K562 (cell line): ENCODE measurements at regions not wholly inside any gene's neighbourhood (a gene's known extent, or its start where the extent isn't known, plus 50 kb on each side); places are given as distances from the start of the nearest gene placed in this dataset.

ENCODE experiments used
- DIDO1 ChIP-seq: fragments of 450-650 bp; IDR thresholded peaks from 2 replicates; pipeline ENCODE4 v1.6.1; 2016; ENCODE audit warnings: low read depth, missing biosample characterization, missing genetic modification characterization
- ESRRA ChIP-seq: fragments of 450-650 bp; IDR thresholded peaks from 2 replicates; pipeline ENCODE4 v1.6.1; 2014; ENCODE audit warnings: low read depth, mild to moderate bottlenecking, moderate library complexity, borderline replicate concordance
- FOXA1 ChIP-seq: fragments of 450-650 bp; IDR thresholded peaks from 2 replicates; pipeline ENCODE4 v1.6.1; 2016; ENCODE audit warnings: mild to moderate bottlenecking, borderline replicate concordance
- POLR2A ChIP-seq: fragments of 450-650 bp; conservative IDR thresholded peaks from 2 replicates; pipeline ENCODE4 v1.6.1; 2016
- RAD21 ChIP-seq, 2 experiments: fragments of 250-450 bp in 1 of 2; fragments of 450-650 bp in 1 of 2; sonication (Bioruptor Pico) in 1 of 2; formaldehyde crosslinking in 1 of 2; IDR thresholded peaks in 1 of 2; conservative IDR thresholded peaks in 1 of 2; 2 replicates each; pipeline versions ENCODE4 v1.4.0 to v1.8.0; 2020 to 2022; ENCODE audit warnings: mild to moderate bottlenecking in 2 of 2, moderate library complexity in 1 of 2
- ZC3H4 ChIP-seq: sonication (generic); formaldehyde crosslinking; IDR thresholded peaks from 2 replicates; pipeline ENCODE4 v1.9.0; 2021; ENCODE audit warnings: missing genetic modification reagents, borderline replicate concordance
- ZNF589 ChIP-seq: fragments of 200-800 bp; sonication (Bioruptor generic); IDR thresholded peaks from 2 replicates; pipeline ENCODE4 v1.6.1; 2016; ENCODE audit warnings: low read depth, missing genetic modification characterization, missing compliant biosample characterization
- TF ChIP-seq, protein P1 (sequence below): sonication (generic); formaldehyde crosslinking; IDR thresholded peaks from 2 replicates; pipeline ENCODE4 v1.8.0; 2022; ENCODE audit warnings: missing genetic modification reagents, mild to moderate bottlenecking, moderate library complexity, borderline replicate concordance
- TF ChIP-seq, protein P2 (sequence below): fragments of 150-350 bp; conservative IDR thresholded peaks from 2 replicates; pipeline ENCODE4 v1.6.1; 2014; ENCODE audit warnings: low read length
- TF ChIP-seq, protein P3 (sequence below), 2 experiments: fragments of 450-650 bp in 1 of 2; sonication (generic) in 1 of 2; formaldehyde crosslinking in 1 of 2; IDR thresholded peaks in 1 of 2; conservative IDR thresholded peaks in 1 of 2; 2 replicates each; pipeline versions ENCODE4 v1.6.1 to v1.8.1; 2016 to 2023; ENCODE audit warnings: mild to moderate bottlenecking in 2 of 2, moderate library complexity in 2 of 2, inconsistent platforms in 1 of 2, missing genetic modification reagents in 1 of 2
- TF ChIP-seq, protein P4 (sequence below): sonication (generic); formaldehyde crosslinking; IDR thresholded peaks from 2 replicates; pipeline ENCODE4 v1.8.1; 2023; ENCODE audit warnings: mild to moderate bottlenecking, missing genetic modification reagents

DNA sequence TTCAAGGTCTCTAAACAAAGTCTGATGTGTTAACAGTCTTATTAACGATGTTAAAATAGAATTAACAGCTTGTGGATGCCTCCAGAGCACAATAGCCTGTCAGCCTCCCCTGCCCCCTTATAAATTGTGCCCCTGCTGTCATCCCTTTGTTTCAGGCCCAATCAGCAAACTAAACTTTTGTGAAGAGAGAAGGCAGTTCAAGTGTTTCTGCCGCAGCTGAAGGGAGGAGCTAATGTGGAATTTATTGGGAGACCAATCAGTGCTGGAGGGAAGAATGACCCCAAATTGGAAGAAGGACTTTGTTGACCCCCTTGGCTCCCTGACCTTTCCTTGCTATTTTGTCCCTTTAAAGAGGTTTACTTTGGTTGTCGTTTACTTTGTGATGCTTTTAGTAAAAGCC lies 160.5 kb downstream of the TM9SF2 start:
- TF ChIP-seq, protein P1, sequence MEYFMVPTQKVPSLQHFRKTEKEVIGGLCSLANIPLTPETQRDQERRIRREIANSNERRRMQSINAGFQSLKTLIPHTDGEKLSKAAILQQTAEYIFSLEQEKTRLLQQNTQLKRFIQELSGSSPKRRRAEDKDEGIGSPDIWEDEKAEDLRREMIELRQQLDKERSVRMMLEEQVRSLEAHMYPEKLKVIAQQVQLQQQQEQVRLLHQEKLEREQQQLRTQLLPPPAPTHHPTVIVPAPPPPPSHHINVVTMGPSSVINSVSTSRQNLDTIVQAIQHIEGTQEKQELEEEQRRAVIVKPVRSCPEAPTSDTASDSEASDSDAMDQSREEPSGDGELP = no peak
- TF ChIP-seq ZC3H4 (CRISPR knock-in tag) (no peak), RAD21 (CRISPR knock-in tag; conservative IDR thresholded peaks at IDR 0.05 in 1 of 2, IDR thresholded peaks at IDR 0.05 in 1 of 2) (no peak), DIDO1 (tag) (no peak), ESRRA (no peak), POLR2A (no peak), FOXA1 (no peak), ZNF589 (CRISPR knock-in tag) (no peak)
- TF ChIP-seq, protein P2, sequence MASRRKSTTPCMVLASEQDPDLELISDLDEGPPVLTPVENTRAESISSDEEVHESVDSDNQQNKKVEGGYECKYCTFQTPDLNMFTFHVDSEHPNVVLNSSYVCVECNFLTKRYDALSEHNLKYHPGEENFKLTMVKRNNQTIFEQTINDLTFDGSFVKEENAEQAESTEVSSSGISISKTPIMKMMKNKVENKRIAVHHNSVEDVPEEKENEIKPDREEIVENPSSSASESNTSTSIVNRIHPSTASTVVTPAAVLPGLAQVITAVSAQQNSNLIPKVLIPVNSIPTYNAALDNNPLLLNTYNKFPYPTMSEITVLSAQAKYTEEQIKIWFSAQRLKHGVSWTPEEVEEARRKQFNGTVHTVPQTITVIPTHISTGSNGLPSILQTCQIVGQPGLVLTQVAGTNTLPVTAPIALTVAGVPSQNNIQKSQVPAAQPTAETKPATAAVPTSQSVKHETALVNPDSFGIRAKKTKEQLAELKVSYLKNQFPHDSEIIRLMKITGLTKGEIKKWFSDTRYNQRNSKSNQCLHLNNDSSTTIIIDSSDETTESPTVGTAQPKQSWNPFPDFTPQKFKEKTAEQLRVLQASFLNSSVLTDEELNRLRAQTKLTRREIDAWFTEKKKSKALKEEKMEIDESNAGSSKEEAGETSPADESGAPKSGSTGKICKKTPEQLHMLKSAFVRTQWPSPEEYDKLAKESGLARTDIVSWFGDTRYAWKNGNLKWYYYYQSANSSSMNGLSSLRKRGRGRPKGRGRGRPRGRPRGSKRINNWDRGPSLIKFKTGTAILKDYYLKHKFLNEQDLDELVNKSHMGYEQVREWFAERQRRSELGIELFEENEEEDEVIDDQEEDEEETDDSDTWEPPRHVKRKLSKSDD = no peak
- TF ChIP-seq, protein P3, sequence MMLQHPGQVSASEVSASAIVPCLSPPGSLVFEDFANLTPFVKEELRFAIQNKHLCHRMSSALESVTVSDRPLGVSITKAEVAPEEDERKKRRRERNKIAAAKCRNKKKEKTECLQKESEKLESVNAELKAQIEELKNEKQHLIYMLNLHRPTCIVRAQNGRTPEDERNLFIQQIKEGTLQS (IDR thresholded peaks at IDR 0.05) = no peak
- TF ChIP-seq, protein P3 (CRISPR knock-in tag; conservative IDR thresholded peaks at IDR 0.05) = no peak
- TF ChIP-seq, protein P4, sequence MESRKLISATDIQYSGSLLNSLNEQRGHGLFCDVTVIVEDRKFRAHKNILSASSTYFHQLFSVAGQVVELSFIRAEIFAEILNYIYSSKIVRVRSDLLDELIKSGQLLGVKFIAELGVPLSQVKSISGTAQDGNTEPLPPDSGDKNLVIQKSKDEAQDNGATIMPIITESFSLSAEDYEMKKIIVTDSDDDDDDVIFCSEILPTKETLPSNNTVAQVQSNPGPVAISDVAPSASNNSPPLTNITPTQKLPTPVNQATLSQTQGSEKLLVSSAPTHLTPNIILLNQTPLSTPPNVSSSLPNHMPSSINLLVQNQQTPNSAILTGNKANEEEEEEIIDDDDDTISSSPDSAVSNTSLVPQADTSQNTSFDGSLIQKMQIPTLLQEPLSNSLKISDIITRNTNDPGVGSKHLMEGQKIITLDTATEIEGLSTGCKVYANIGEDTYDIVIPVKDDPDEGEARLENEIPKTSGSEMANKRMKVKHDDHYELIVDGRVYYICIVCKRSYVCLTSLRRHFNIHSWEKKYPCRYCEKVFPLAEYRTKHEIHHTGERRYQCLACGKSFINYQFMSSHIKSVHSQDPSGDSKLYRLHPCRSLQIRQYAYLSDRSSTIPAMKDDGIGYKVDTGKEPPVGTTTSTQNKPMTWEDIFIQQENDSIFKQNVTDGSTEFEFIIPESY (CRISPR knock-in tag) = no peak
